ENCODE measurements at regions not wholly inside any gene's neighbourhood (a gene's known extent, or its start where the extent isn't known, plus 50 kb on each side); places are given as distances from the start of the nearest gene placed in this dataset.
A peak's percentile ranks its signal among the peaks of the same experiment; 100 is the strongest.
"Not testable (repeated sequence)": the region's sequence is repeated elsewhere in the genome, so short reads cannot be mapped to it uniquely, and the experiment has no call there.

- DNase-seq (peak in 3 of 14 experiments; percentile 22 to 66 (median 52)), ATAC-seq (ENCODE audit: poor library complexity) (no peak)
- Mint-ChIP-seq H3K4me1 (ENCODE audit: low read depth) (no peaks in the 10 kb centered on the region), H3K9me3 (peaks cover 11% of the 10 kb centered on the region), H3K27ac (no peak overlapping the region), H3K36me3 (ENCODE audit: low read depth) (no peaks in the 10 kb centered on the region), H3K4me3 (no peak overlapping the region), H3K27me3 (no peaks in the 10 kb centered on the region)
- no peak overlapping the region for H3K27ac ChIP-seq (ENCODE audit: low read depth in 1 of 2, low read length in 2 of 2)
- H3K36me3 ChIP-seq (ENCODE audit: insufficient read depth, low read length) = no peaks in the 10 kb centered on the region
- H3K4me1 ChIP-seq (ENCODE audit: insufficient read depth, low read length) = no peaks in the 10 kb centered on the region
- peaks cover 5 to 13% of the 10 kb centered on the region in 2 experiments for H3K9me3 ChIP-seq (ENCODE audit: control insufficient read depth in 1 of 2, insufficient read depth in 1 of 2, low read length in 2 of 2)
- ChIA-PET POLR2A (no interaction called here), CTCF (no interaction called here)
- intact Hi-C loops (cut with DNase I, micrococcal nuclease) = no loop called here
- H3K4me3 ChIP-seq (ENCODE audit: low read length) = no peak overlapping the region
- H3K27me3 ChIP-seq (ENCODE audit: control insufficient read depth in 1 of 2, insufficient read depth in 2 of 2, low read length in 2 of 2) = no peaks in the 10 kb centered on the region
- no peak for TF ChIP-seq CTCF (IDR thresholded peaks at IDR 0.05)
Measured at GRCh38 chr4:12118651-12119213, 690.0 kb upstream of the HS3ST1 start.

- Mint-ChIP-seq H3K27me3 (no peaks in the 10 kb centered on the region), H3K9me3 (peaks cover 17% of the 10 kb centered on the region), H3K27ac (no peak overlapping the region), H3K36me3 (ENCODE audit: low read depth) (no peaks in the 10 kb centered on the region), H3K4me3 (no peak overlapping the region), H3K4me1 (ENCODE audit: low read depth) (no peaks in the 10 kb centered on the region)
- Histone ChIP-seq H3K4me1 (ENCODE audit: insufficient read depth, low read length) (no peaks in the 10 kb centered on the region), H3K27ac (ENCODE audit: low read depth in 1 of 2, low read length in 2 of 2) (no peak overlapping the region), H3K4me3 (ENCODE audit: low read length) (no peak overlapping the region), H3K27me3 (ENCODE audit: control insufficient read depth in 1 of 2, insufficient read depth in 2 of 2, low read length in 2 of 2) (no peaks in the 10 kb centered on the region), H3K36me3 (ENCODE audit: insufficient read depth, low read length) (no peaks in the 10 kb centered on the region), H3K9me3 (ENCODE audit: control insufficient read depth in 1 of 2, insufficient read depth in 1 of 2, low read length in 2 of 2) (peaks cover 5 to 13% of the 10 kb centered on the region in 2 experiments)
- TF ChIP-seq CTCF (IDR thresholded peaks at IDR 0.05) = no peak
- ATAC-seq (ENCODE audit: poor library complexity) (no peak), DNase-seq (peak in 2 of 14 experiments; percentile 12 to 21)
- intact Hi-C loops (cut with DNase I, micrococcal nuclease) = no loop called here
- CTCF ChIA-PET = no interaction called here
- POLR2A ChIA-PET = no interaction called here
Measured at GRCh38 chr4:12116009-12116552, 687.4 kb upstream of the HS3ST1 start.

- Histone ChIP-seq H3K4me1 (ENCODE audit: insufficient read depth, low read length) (no peaks in the 10 kb centered on the region), H3K4me3 (ENCODE audit: low read length) (no peak overlapping the region), H3K9me3 (ENCODE audit: control insufficient read depth in 1 of 2, insufficient read depth in 1 of 2, low read length in 2 of 2) (peaks cover 5 to 13% of the 10 kb centered on the region in 2 experiments), H3K27me3 (ENCODE audit: control insufficient read depth in 1 of 2, insufficient read depth in 2 of 2, low read length in 2 of 2) (no peaks in the 10 kb centered on the region), H3K27ac (ENCODE audit: low read depth in 1 of 2, low read length in 2 of 2) (no peak overlapping the region), H3K36me3 (ENCODE audit: insufficient read depth, low read length) (no peaks in the 10 kb centered on the region)
- H3K4me3 Mint-ChIP-seq = no peak overlapping the region
- ATAC-seq (ENCODE audit: poor library complexity) = no peak
- H3K36me3 Mint-ChIP-seq (ENCODE audit: low read depth) = no peaks in the 10 kb centered on the region
- CTCF ChIA-PET = no interaction called here
- POLR2A ChIA-PET = no interaction called here
- intact Hi-C loops (cut with DNase I, micrococcal nuclease) = no loop called here
- H3K9me3 Mint-ChIP-seq = peaks cover 12% of the 10 kb centered on the region
- DNase-seq = no peak
- TF ChIP-seq CTCF (IDR thresholded peaks at IDR 0.05) = no peak
- no peaks in the 10 kb centered on the region for H3K27me3 Mint-ChIP-seq
- no peaks in the 10 kb centered on the region for H3K4me1 Mint-ChIP-seq (ENCODE audit: low read depth)
- H3K27ac Mint-ChIP-seq = no peak overlapping the region
Measured at GRCh38 chr4:12110627-12111026, 681.9 kb upstream of the HS3ST1 start.

- CTCF ChIA-PET; H3K27me3 ChIP-seq (ENCODE audit: control insufficient read depth in 1 of 2, insufficient read depth in 2 of 2, low read length in 2 of 2); H3K27me3 Mint-ChIP-seq; H3K4me3 ChIP-seq (ENCODE audit: low read length); H3K9me3 ChIP-seq (ENCODE audit: control insufficient read depth in 1 of 2, insufficient read depth in 1 of 2, low read length in 2 of 2); H3K27ac ChIP-seq (ENCODE audit: low read depth in 1 of 2, low read length in 2 of 2); intact Hi-C loops (cut with DNase I, micrococcal nuclease); H3K36me3 Mint-ChIP-seq (ENCODE audit: low read depth); H3K36me3 ChIP-seq (ENCODE audit: insufficient read depth, low read length); ATAC-seq (ENCODE audit: poor library complexity); DNase-seq; H3K27ac Mint-ChIP-seq; H3K4me1 Mint-ChIP-seq (ENCODE audit: low read depth); POLR2A ChIA-PET; H3K4me1 ChIP-seq (ENCODE audit: insufficient read depth, low read length); H3K4me3 Mint-ChIP-seq; H3K9me3 Mint-ChIP-seq: not testable (repeated sequence)
Measured at GRCh38 chr4:12109056-12109455, 680.4 kb upstream of the HS3ST1 start.
